HG03045 (cell line): ENCODE measurements at regions not wholly inside any gene's neighbourhood (a gene's known extent, or its start where the extent isn't known, plus 50 kb on each side); places are given as distances from the start of the nearest gene placed in this dataset.
A peak's percentile ranks its signal among the peaks of the same experiment; 100 is the strongest.
"Not testable (repeated sequence)": the region's sequence is repeated elsewhere in the genome, so short reads cannot be mapped to it uniquely, and the experiment has no call there.

Source experiments
- ATAC-seq: cut with Tn5 transposase; IDR thresholded peaks from one replicate; pipeline ENCODE4 v1.9.1; 2021; ENCODE audit warnings: mild to moderate bottlenecking, moderate library complexity; ENCODE audit not compliant: unreplicated experiment

DNA sequence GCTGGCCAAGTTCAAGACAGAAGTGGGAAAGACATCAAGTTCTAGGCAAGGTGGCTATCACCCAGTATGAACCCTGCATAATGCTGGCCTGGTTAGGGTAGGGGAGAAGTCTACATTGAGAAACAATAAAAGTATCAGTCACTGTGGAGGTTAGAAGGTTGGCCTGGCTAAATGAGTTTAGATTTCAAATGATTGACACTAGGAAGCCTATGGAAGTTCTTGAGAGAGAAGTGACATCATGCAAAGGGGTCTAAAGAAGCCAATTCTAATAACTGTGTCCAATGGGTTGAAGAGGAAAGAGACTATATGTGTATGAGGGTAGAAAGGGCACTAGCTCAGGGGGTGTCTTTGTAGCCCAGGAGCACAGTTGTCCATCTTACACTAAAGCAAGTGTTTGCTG, 98.5 kb upstream of the MBIP start:
- no peak for ATAC-seq

DNA sequence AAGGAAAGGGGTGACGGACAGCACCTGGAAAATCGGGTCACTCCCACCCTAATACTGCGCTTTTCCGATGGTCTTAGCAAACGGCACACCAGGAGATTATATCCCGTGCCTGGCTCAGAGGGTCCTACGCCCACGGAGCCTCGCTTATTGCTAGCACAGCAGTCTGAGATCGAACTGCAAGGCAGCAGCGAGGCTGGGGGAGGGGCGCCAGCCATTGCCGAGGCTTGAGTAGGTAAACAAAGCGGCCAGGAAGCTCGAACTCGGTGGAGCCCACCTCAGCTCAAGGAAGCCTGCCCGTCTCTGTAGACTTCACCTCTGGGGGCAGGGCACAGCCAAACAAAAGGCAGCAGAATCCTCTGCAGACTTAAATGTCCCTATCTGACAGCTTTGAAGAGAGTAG, 91.5 kb upstream of the MBIP start:
- ATAC-seq = not testable (repeated sequence)

- ATAC-seq = no peak
Observed at GRCh38 chr14:36408388-36408787, 88.0 kb upstream of the MBIP start.

DNA sequence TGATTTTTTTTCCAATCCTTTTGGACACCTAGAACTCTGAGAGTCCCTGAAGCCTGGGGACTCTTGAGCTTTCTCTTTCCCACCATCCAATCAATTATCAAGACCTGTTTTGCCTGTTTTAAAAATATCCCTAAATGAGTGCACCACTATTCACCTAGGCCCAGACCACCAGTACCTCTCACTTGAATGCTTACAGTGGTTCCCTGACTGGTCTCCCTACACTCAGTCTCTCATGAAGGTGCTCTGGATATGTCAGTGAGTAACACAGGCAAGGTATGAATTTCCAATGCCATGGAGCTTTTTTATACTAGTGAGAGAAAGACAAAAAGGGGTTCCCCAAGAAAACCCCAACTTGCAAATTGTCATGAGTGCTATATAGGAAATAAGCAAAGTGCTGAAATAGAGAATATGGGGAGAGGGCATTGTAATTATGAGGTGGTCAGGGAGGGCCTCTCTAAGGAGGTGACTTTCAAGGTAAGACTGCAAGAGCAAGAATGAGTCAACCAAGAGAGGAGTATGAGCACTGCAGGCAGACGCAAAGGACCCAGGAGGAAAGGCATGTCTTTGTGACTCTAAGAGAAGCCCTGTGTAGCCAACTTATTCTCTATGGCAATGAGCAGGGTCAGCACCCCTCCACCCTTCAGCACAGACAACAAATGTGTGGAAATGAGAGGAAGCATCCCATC, 85.3 kb upstream of the MBIP start:
- no peak for ATAC-seq

DNA sequence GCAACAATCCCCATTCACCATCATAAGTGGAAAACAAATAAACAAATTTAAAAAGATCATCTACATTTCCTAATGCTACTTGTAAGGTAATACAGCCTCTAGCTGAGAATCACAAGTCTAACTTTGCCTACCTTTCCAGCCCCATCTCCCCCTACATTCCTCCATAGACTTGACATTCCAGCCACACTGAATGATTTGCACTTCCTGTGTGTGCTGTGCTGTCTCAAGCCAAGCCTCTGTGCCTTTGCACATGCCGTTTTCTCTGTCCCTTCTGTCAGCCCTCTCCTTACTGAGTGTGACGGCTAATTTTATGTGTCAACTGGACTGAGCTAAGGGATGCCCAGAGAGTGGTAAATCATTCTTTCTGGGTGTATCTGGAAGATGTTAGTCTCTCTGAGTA, 82.4 kb upstream of the MBIP start:
- no peak for ATAC-seq

DNA sequence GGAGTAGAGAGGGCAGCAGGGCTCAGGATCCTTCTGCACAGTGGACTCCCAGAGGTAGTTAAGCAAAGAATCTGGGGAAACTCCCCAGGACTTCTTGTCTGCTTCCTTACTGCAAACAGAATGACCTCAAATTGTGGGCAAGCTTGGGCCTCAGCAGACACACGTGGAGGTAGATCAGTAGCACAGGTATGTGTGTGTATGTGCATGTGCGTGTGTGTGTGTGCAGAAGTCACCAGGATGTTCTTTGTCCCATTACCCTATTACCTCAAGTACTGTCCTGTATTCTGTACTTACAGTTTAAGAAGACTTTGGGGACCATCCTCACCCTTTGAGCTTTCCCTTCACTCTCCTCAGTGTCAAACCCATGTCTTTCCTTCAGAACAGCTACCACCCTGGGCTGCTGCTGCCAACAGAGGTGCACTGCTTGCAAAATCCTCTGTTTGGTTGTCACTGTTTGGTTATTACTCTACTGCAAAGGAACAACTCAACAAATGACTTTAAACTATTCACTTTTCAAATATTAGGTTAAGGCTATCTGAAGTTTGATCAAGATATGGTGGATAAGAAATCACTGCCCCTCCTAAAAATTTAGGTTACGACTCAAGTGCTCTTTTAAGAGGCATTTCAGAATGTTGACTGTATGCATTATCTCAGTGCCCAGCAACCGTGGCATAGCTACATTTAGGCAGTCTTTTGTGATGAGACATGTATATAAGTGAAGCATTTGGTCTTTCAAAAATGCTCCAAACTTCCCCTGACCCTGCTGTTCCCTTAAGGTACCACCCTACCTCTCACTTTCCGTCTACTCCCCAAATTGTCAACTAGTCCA, 78.2 kb upstream of the MBIP start:
- ATAC-seq = no peak

- ATAC-seq = no peak
Observed at GRCh38 chr14:36397357-36397756, 76.9 kb upstream of the MBIP start.

- ATAC-seq = no peak
Observed at GRCh38 chr14:36396798-36397197, 76.4 kb upstream of the MBIP start.

DNA sequence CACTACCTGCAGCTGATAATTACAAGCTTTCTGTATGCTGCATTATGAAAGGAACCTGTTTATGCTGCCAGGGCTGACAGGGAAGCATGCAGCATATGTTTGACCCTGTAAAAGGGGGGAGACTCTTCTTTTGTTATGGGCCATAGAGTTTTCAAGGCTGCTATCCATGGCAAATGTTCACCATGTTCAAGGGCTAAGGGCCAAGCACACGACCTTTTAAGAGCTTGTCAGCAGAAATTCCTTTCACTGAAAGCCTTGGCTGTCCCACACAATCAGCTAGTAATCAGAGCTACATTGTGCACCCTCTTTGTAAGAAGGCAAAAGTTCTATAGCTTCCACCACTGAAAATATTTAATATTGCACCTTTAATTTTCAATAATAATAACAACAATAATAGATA, 74.2 kb upstream of the MBIP start:
- no peak for ATAC-seq

DNA sequence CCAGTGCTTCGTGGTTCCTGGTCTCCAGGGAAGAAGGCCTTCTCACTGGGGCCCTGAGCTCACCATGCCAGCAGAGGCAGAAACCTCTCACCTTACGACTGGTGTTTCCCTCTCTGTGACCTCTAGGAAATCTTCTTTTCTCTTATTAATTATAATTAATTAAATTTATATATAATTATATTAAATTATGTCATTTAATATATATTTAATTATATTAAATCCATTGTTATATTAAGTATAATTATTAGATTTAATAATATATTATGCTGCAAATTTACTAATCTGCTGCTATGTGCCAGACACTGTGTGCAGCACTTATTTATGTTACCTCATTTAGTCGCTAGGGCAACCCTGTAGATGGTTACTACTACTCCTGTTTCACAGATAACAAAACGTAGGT, 70.3 kb upstream of the MBIP start:
- no peak for ATAC-seq

DNA sequence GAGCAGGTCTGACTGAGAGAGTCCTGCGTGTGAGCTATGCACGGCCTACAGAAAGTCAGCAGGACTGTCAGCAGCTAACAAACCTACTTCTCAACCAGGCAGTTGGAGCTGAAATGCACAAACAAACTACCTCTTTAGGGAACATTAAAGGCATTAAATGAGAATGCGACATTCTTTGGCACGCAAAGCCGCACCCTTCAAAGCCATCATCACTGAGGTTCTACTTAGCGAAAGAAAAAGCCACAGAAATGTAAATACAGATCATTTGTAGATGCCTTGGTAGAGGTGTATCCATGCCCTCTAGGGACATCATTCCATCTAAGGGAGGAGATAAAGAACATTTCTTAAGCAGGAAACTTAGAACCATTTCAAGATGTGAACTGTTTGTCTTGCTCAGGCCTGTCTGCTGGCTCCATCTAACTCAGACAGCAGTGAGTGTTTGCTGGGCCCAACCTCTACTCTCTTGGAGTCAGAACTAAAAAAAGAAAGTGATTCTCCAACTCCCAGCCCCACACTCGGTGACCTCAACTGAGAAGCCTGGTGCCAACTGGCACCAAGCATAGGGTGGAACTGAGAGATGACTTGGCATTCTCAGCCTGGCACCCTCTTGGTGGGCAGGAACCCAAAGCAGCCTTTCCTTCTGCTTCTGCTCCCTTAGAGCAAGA, 63.5 kb upstream of the MBIP start:
- ATAC-seq = no peak

GRCh38 chr14:36373982-36374673, 53.7 kb upstream of the MBIP start:
- peak; percentile 81 for ATAC-seq
